HG02798 (cell line): ENCODE measurements at regions not wholly inside any gene's neighbourhood (a gene's known extent, or its start where the extent isn't known, plus 50 kb on each side); places are given as distances from the start of the nearest gene placed in this dataset.
A peak's percentile ranks its signal among the peaks of the same experiment; 100 is the strongest.
"Not testable (repeated sequence)": the region's sequence is repeated elsewhere in the genome, so short reads cannot be mapped to it uniquely, and the experiment has no call there.

Experiments used
- ATAC-seq: cut with Tn5 transposase; IDR thresholded peaks from one replicate; pipeline ENCODE4 v1.9.1; 2021; ENCODE audit warnings: mild to moderate bottlenecking; ENCODE audit not compliant: unreplicated experiment, poor library complexity

- no peak for ATAC-seq
Measured at GRCh38 chr15:38795471-38796245, 231.0 kb upstream of the RASGRP1 start.

GRCh38 chr15:38796589-38796988 is 232.0 kb upstream of the RASGRP1 start:
- ATAC-seq = no peak

- not testable (repeated sequence) for ATAC-seq
Measured at GRCh38 chr15:38797506-38797905, 232.9 kb upstream of the RASGRP1 start.

GRCh38 chr15:38799202-38799601 is 234.6 kb upstream of the RASGRP1 start:
- not testable (repeated sequence) for ATAC-seq

GRCh38 chr15:38809621-38810020 is 245.0 kb upstream of the RASGRP1 start:
- ATAC-seq = no peak

- ATAC-seq = no peak
Measured at GRCh38 chr15:38810686-38811085, 246.1 kb upstream of the RASGRP1 start.

- not testable (repeated sequence) for ATAC-seq
Measured at GRCh38 chr15:38814254-38814653, 249.6 kb upstream of the RASGRP1 start.

- no peak for ATAC-seq
Measured at GRCh38 chr15:38814891-38815290, 250.3 kb upstream of the RASGRP1 start.

- peak; percentile 93 for ATAC-seq
Measured at GRCh38 chr15:38817427-38818156, 253.0 kb upstream of the RASGRP1 start.

- ATAC-seq = no peak
Measured at GRCh38 chr15:38818157-38818790, 253.7 kb upstream of the RASGRP1 start.

- no peak for ATAC-seq
Measured at GRCh38 chr15:38819387-38819950, 254.9 kb upstream of the RASGRP1 start.

- no peak for ATAC-seq
Measured at GRCh38 chr15:38823263-38823662, 258.6 kb upstream of the RASGRP1 start.

- ATAC-seq = no peak
Measured at GRCh38 chr15:38824719-38825118, 260.1 kb upstream of the RASGRP1 start.

GRCh38 chr15:38826880-38827279 is 262.3 kb upstream of the RASGRP1 start:
- ATAC-seq = no peak

- ATAC-seq = no peak
Measured at GRCh38 chr15:38828031-38828532, 263.5 kb upstream of the RASGRP1 start.

GRCh38 chr15:38829086-38829485 is 264.5 kb upstream of the RASGRP1 start:
- no peak for ATAC-seq

GRCh38 chr15:38842226-38842625 is 277.6 kb upstream of the RASGRP1 start:
- no peak for ATAC-seq

GRCh38 chr15:38843051-38843501 is 278.5 kb upstream of the RASGRP1 start:
- ATAC-seq = no peak

GRCh38 chr15:38843736-38844590 is 279.3 kb upstream of the RASGRP1 start:
- ATAC-seq = no peak

GRCh38 chr15:38844736-38845135 is 280.1 kb upstream of the RASGRP1 start:
- ATAC-seq = no peak
